ENCODE measurements at regions not wholly inside any gene's neighbourhood (a gene's known extent, or its start where the extent isn't known, plus 50 kb on each side); places are given as distances from the start of the nearest gene placed in this dataset.

DNA sequence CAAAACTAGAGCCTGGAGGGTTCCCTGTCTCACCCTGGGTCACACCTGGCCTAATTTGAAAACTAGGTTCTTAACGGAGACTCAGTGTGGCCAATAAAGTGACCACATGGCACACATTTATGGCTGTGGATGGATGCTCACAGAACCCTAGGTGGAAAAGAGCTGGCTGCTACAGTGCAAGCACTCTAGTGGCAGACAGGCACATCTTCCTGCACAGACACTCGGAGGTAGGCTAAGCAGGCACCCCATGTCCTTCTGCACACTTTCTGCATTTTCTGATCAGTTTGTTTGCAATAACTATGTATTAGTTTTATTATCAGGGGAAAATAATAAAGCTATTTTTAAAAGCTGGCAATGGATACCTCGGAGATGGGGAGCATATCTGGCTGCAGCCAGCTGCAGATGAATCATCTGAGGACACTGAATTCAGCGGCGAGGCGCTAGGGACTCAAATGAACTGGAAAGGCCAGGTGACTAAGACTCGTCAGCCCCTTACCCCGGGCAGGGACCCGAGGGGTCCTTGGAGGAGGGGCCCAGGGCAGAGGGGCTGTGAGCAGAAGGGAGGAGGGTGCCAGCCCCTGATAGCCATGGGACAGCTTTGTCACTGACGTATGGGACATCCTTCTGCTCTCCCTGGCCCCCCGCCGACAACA, 96.2 kb downstream of the OLFM1 start:
- Histone ChIP-seq H3K4me3 (ENCODE audit: insufficient read depth in 1 of 2, low read depth in 1 of 2, low read length in 2 of 2) (no peak overlapping the region), H3K9me3 (ENCODE audit: control insufficient read depth, low read length) (no peaks in the 10 kb centered on the region), H3K4ac (ENCODE audit: low read depth in 1 of 2, low read length in 2 of 2) (no peak overlapping the region), H2AK5ac (ENCODE audit: low read length, severe bottlenecking) (no peak overlapping the region), H3K4me1 (ENCODE audit: control insufficient read depth, insufficient read depth, low read depth, low read length) (no peaks in the 10 kb centered on the region), H3K9ac (ENCODE audit: low read length) (no peak overlapping the region), H2BK5ac (ENCODE audit: low read depth, low read length, poor library complexity, severe bottlenecking) (no peak overlapping the region), H4K8ac (ENCODE audit: low read length) (no peak overlapping the region), H2AFZ (ENCODE audit: low read depth, low read length) (no peak overlapping the region), H3K27ac (ENCODE audit: low read length, poor library complexity, severe bottlenecking) (no peak overlapping the region), H3K36me3 (ENCODE audit: control insufficient read depth in 1 of 2, insufficient read depth in 2 of 2, low read depth in 1 of 2, low read length in 2 of 2) (no peaks in the 10 kb centered on the region), H3K4me2 (ENCODE audit: low read length, poor library complexity, severe bottlenecking) (no peak overlapping the region), H2BK120ac (ENCODE audit: low read depth, low read length) (no peak overlapping the region), H4K91ac (ENCODE audit: low read length) (no peak overlapping the region), H3K14ac (ENCODE audit: low read length in 2 of 2) (no peak overlapping the region), H2BK12ac (ENCODE audit: low read length in 2 of 2) (no peak overlapping the region), H3K79me1 (replicated peaks; ENCODE audit: low read length, poor library complexity, severe bottlenecking) (no peaks in the 10 kb centered on the region), H3K18ac (ENCODE audit: low read depth in 1 of 2, low read length in 2 of 2) (no peak overlapping the region), H3K23ac (ENCODE audit: low read length in 2 of 2) (no peak overlapping the region), H3K27me3 (ENCODE audit: control insufficient read depth in 1 of 2, insufficient read depth in 1 of 2, low read length in 2 of 2) (peaks cover 0 to 59% of the 10 kb centered on the region in 2 experiments), H2BK15ac (ENCODE audit: low read depth, poor library complexity, severe bottlenecking) (no peak overlapping the region)
- 77% methylated on average over 12 of the region's 12 CpGs for WGBS
- no peak for DNase-seq

DNA sequence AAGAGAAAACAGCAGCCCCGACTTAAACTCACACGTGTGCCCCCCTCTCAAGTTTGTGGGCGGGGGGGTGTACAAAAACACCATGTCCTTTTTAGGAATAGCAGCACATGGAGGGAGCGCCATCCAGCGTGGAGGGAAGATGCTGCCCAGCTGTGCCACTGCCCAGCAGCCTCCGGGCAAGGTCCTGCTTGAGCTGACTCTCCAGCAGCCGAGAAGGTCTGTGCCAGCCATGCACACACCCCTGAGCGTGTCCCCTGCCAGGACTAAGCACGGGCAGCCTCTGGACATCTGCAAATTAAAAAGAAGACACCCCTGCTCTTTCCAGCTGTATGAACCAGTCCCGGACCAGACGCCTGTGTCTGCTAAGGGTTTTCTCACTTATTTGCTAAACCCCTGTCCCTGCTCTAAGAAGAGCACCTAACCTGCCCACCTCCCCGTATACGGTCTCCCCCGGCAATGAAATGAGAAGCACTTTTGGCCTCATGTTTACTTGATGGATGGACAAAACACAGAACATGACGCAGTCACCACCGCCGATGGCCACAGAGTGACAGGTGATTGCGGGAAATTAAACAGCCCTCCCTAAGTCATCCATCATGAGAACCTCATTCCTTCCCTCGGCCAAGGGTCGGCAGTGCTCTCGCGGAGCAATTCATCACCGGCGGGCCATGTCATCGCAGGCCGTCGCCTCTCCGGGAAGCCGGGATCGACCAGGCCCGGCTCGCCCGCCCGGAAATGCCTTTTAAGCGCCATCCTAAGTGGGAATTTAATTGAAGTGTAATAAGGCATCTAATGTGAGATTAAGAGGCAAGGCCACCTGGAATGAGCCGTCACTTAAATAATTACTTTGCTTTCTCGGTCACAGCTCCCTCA, 96.9 kb downstream of the OLFM1 start:
- H3K9me3 ChIP-seq (ENCODE audit: control insufficient read depth, low read length) = no peaks in the 10 kb centered on the region
- H2BK120ac ChIP-seq (ENCODE audit: low read depth, low read length) = no peak overlapping the region
- H2BK5ac ChIP-seq (ENCODE audit: low read depth, low read length, poor library complexity, severe bottlenecking) = no peak overlapping the region
- H3K27ac ChIP-seq (ENCODE audit: low read length, poor library complexity, severe bottlenecking) = no peak overlapping the region
- no peak overlapping the region for H3K4ac ChIP-seq (ENCODE audit: low read depth in 1 of 2, low read length in 2 of 2)
- H3K4me1 ChIP-seq (ENCODE audit: control insufficient read depth, insufficient read depth, low read depth, low read length) = no peaks in the 10 kb centered on the region
- H4K91ac ChIP-seq (ENCODE audit: low read length) = no peak overlapping the region
- H2AK5ac ChIP-seq (ENCODE audit: low read length, severe bottlenecking) = no peak overlapping the region
- H3K4me3 ChIP-seq (ENCODE audit: insufficient read depth in 1 of 2, low read depth in 1 of 2, low read length in 2 of 2) = no peak overlapping the region
- no peak overlapping the region for H2BK12ac ChIP-seq (ENCODE audit: low read length in 2 of 2)
- no peak overlapping the region for H3K18ac ChIP-seq (ENCODE audit: low read depth in 1 of 2, low read length in 2 of 2)
- H4K8ac ChIP-seq (ENCODE audit: low read length) = no peak overlapping the region
- H3K79me1 ChIP-seq (replicated peaks; ENCODE audit: low read length, poor library complexity, severe bottlenecking) = no peaks in the 10 kb centered on the region
- H3K9ac ChIP-seq (ENCODE audit: low read length) = no peak overlapping the region
- no peak for DNase-seq
- peaks cover 0 to 54% of the 10 kb centered on the region in 2 experiments for H3K27me3 ChIP-seq (ENCODE audit: control insufficient read depth in 1 of 2, insufficient read depth in 1 of 2, low read length in 2 of 2)
- H3K4me2 ChIP-seq (ENCODE audit: low read length, poor library complexity, severe bottlenecking) = no peak overlapping the region
- no peak overlapping the region for H2BK15ac ChIP-seq (ENCODE audit: low read depth, poor library complexity, severe bottlenecking)
- H3K36me3 ChIP-seq (ENCODE audit: control insufficient read depth in 1 of 2, insufficient read depth in 2 of 2, low read depth in 1 of 2, low read length in 2 of 2) = no peaks in the 10 kb centered on the region
- no peak overlapping the region for H3K23ac ChIP-seq (ENCODE audit: low read length in 2 of 2)
- H3K14ac ChIP-seq (ENCODE audit: low read length in 2 of 2) = no peak overlapping the region
- 83% methylated on average over 31 of the region's 37 CpGs for WGBS
- no peak overlapping the region for H2AFZ ChIP-seq (ENCODE audit: low read depth, low read length)

DNA sequence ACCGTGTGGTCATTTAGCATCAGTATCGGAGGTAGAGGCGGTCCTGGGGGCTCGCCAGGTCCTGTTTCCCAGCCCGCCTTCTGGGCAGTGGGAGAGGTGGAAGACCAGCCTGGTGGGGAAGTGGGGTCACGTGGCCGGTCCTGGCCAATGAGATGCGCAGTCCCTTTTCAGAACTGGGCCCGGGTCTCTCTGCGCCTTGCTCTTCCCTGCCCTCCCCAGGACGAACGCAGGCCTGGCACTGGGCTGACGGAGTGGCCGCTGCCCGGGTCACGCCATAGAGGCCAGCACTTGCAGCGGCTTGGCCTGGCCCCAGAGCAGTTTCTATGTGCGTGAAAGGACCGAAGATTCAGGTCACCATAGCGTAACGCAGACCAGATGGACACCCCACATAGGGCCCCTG, 97.6 kb downstream of the OLFM1 start:
- H3K36me3 ChIP-seq (ENCODE audit: control insufficient read depth in 1 of 2, insufficient read depth in 2 of 2, low read depth in 1 of 2, low read length in 2 of 2) = no peaks in the 10 kb centered on the region
- no peak overlapping the region for H2AK5ac ChIP-seq (ENCODE audit: low read length, severe bottlenecking)
- H3K79me1 ChIP-seq (replicated peaks; ENCODE audit: low read length, poor library complexity, severe bottlenecking) = no peaks in the 10 kb centered on the region
- no peaks in the 10 kb centered on the region for H3K9me3 ChIP-seq (ENCODE audit: control insufficient read depth, low read length)
- H3K27ac ChIP-seq (ENCODE audit: low read length, poor library complexity, severe bottlenecking) = no peak overlapping the region
- H3K4ac ChIP-seq (ENCODE audit: low read depth in 1 of 2, low read length in 2 of 2) = no peak overlapping the region
- no peak overlapping the region for H3K14ac ChIP-seq (ENCODE audit: low read length in 2 of 2)
- H2BK120ac ChIP-seq (ENCODE audit: low read depth, low read length) = no peak overlapping the region
- H3K18ac ChIP-seq (ENCODE audit: low read depth in 1 of 2, low read length in 2 of 2) = no peak overlapping the region
- no peak overlapping the region for H2BK5ac ChIP-seq (ENCODE audit: low read depth, low read length, poor library complexity, severe bottlenecking)
- H3K4me3 ChIP-seq (ENCODE audit: insufficient read depth in 1 of 2, low read depth in 1 of 2, low read length in 2 of 2) = no peak overlapping the region
- H3K23ac ChIP-seq (ENCODE audit: low read length in 2 of 2) = no peak overlapping the region
- no peaks in the 10 kb centered on the region for H3K4me1 ChIP-seq (ENCODE audit: control insufficient read depth, insufficient read depth, low read depth, low read length)
- H4K91ac ChIP-seq (ENCODE audit: low read length) = no peak overlapping the region
- peaks cover 0 to 57% of the 10 kb centered on the region in 2 experiments for H3K27me3 ChIP-seq (ENCODE audit: control insufficient read depth in 1 of 2, insufficient read depth in 1 of 2, low read length in 2 of 2)
- H2AFZ ChIP-seq (ENCODE audit: low read depth, low read length) = no peak overlapping the region
- H2BK12ac ChIP-seq (ENCODE audit: low read length in 2 of 2) = no peak overlapping the region
- H2BK15ac ChIP-seq (ENCODE audit: low read depth, poor library complexity, severe bottlenecking) = no peak overlapping the region
- WGBS = 90% methylated on average over 21 of the region's 21 CpGs
- no peak overlapping the region for H3K9ac ChIP-seq (ENCODE audit: low read length)
- no peak overlapping the region for H4K8ac ChIP-seq (ENCODE audit: low read length)
- no peak for DNase-seq
- no peak overlapping the region for H3K4me2 ChIP-seq (ENCODE audit: low read length, poor library complexity, severe bottlenecking)

Measured in mesenchymal stem cell (in vitro differentiated cells and primary cell).